CD1c-positive myeloid dendritic cell (primary cell): ENCODE measurements at regions not wholly inside any gene's neighbourhood (a gene's known extent, or its start where the extent isn't known, plus 50 kb on each side); places are given as distances from the start of the nearest gene placed in this dataset.
"Not testable (repeated sequence)": the region's sequence is repeated elsewhere in the genome, so short reads cannot be mapped to it uniquely, and the experiment has no call there.

Experiments
- DNase-seq: peaks from one replicate; pipeline ENCODE4 v3.0.0-alpha.2; 2016; ENCODE audit errors: extremely low spot score

GRCh38 chr4:148868191-148868590 is 426.0 kb upstream of the NR3C2 start:
- DNase-seq: no peak

GRCh38 chr4:148866666-148867065 is 424.5 kb upstream of the NR3C2 start:
- no peak for DNase-seq

GRCh38 chr4:148857973-148858534 is 415.8 kb upstream of the NR3C2 start:
- DNase-seq: no peak

- no peak for DNase-seq
Measured at GRCh38 chr4:148857239-148857972, 415.2 kb upstream of the NR3C2 start.

GRCh38 chr4:148854203-148854602 is 412.0 kb upstream of the NR3C2 start:
- no peak for DNase-seq

- no peak for DNase-seq
Measured at GRCh38 chr4:148852092-148852699, 410.0 kb upstream of the NR3C2 start.

- DNase-seq: no peak
Measured at GRCh38 chr4:148850257-148850995, 408.2 kb upstream of the NR3C2 start.

GRCh38 chr4:148849581-148849980 is 407.4 kb upstream of the NR3C2 start:
- no peak for DNase-seq

- DNase-seq: no peak
Measured at GRCh38 chr4:148847544-148848255, 405.5 kb upstream of the NR3C2 start.

- no peak for DNase-seq
Measured at GRCh38 chr4:148845609-148846008, 403.4 kb upstream of the NR3C2 start.

GRCh38 chr4:148843625-148844024 is 401.4 kb upstream of the NR3C2 start:
- no peak for DNase-seq

GRCh38 chr4:148842843-148843242 is 400.6 kb upstream of the NR3C2 start:
- DNase-seq: no peak

- DNase-seq: not testable (repeated sequence)
Measured at GRCh38 chr4:148837571-148837970, 395.4 kb upstream of the NR3C2 start.

- DNase-seq: peak; percentile 60
Measured at GRCh38 chr4:148834804-148835631, 392.8 kb upstream of the NR3C2 start.

- DNase-seq: no peak
Measured at GRCh38 chr4:148831945-148832344, 389.7 kb upstream of the NR3C2 start.

- no peak for DNase-seq
Measured at GRCh38 chr4:148828291-148828690, 386.1 kb upstream of the NR3C2 start.

- no peak for DNase-seq
Measured at GRCh38 chr4:148827781-148828180, 385.6 kb upstream of the NR3C2 start.

GRCh38 chr4:148823419-148823769 is 381.2 kb upstream of the NR3C2 start:
- no peak for DNase-seq

- no peak for DNase-seq
Measured at GRCh38 chr4:148822572-148823418, 380.6 kb upstream of the NR3C2 start.

- no peak for DNase-seq
Measured at GRCh38 chr4:148814030-148814429, 371.8 kb upstream of the NR3C2 start.
